KMS-11 (cell line): ENCODE measurements at regions not wholly inside any gene's neighbourhood (a gene's known extent, or its start where the extent isn't known, plus 50 kb on each side); places are given as distances from the start of the nearest gene placed in this dataset.

Experiments used
- H2AFZ ChIP-seq: fragments of 200-600 bp; sonication (generic); 2 replicates; pipeline ENCODE4 v1.6.1; 2016; ENCODE audit warnings: antibody characterized with exemption, mixed run types, low read depth
- H3K27ac ChIP-seq: fragments of 200-600 bp; sonication (generic); 2 replicates; pipeline ENCODE4 v1.6.1; 2016; ENCODE audit warnings: mild to moderate bottlenecking, mixed run types
- H3K27me3 ChIP-seq: fragments of 200-600 bp; sonication (generic); 2 replicates; pipeline ENCODE4 v1.6.1; 2017; ENCODE audit warnings: mild to moderate bottlenecking, low read depth, mixed run types, moderate library complexity; ENCODE audit not compliant: insufficient read depth
- H3K36me3 ChIP-seq: fragments of 200-600 bp; sonication (generic); 2 replicates; pipeline ENCODE4 v1.6.1; 2017; ENCODE audit warnings: mild to moderate bottlenecking, mixed run types; ENCODE audit not compliant: insufficient read depth
- H3K4me1 ChIP-seq: fragments of 200-600 bp; sonication (generic); 2 replicates; pipeline ENCODE4 v1.6.1; 2016; ENCODE audit warnings: mild to moderate bottlenecking, low read depth, mixed run types; ENCODE audit not compliant: poor library complexity, severe bottlenecking
- H3K4me2 ChIP-seq: fragments of 200-600 bp; sonication (generic); 2 replicates; pipeline ENCODE4 v1.7.0; 2016; ENCODE audit warnings: mild to moderate bottlenecking, mixed run types
- H3K4me3 ChIP-seq: fragments of 200-600 bp; sonication (generic); IDR thresholded peaks from 2 replicates; pipeline ENCODE4 v1.6.1; 2017; ENCODE audit warnings: low read depth, low read length, mixed read lengths; ENCODE audit not compliant: insufficient read depth
- H3K79me2 ChIP-seq: fragments of 200-600 bp; sonication (generic); 2 replicates; pipeline ENCODE4 v1.6.1; 2016; ENCODE audit warnings: low read depth, mixed run types; ENCODE audit not compliant: insufficient read depth
- H3K9ac ChIP-seq: fragments of 200-600 bp; sonication (generic); 2 replicates; pipeline ENCODE4 v1.6.1; 2016; ENCODE audit warnings: mild to moderate bottlenecking, mixed run types
- H4K20me1 ChIP-seq: fragments of 200-600 bp; sonication (generic); 2 replicates; pipeline ENCODE4 v1.6.1; 2016; ENCODE audit warnings: mild to moderate bottlenecking, mixed run types; ENCODE audit not compliant: insufficient read depth
- TF ChIP-seq, protein P1 (sequence below): fragments of 200-600 bp; sonication (generic); conservative IDR thresholded peaks from 2 replicates; pipeline ENCODE4 v1.6.1; 2017; ENCODE audit warnings: low read depth, mild to moderate bottlenecking, antibody characterized with exemption, low read length, moderate library complexity, mixed read lengths

DNA sequence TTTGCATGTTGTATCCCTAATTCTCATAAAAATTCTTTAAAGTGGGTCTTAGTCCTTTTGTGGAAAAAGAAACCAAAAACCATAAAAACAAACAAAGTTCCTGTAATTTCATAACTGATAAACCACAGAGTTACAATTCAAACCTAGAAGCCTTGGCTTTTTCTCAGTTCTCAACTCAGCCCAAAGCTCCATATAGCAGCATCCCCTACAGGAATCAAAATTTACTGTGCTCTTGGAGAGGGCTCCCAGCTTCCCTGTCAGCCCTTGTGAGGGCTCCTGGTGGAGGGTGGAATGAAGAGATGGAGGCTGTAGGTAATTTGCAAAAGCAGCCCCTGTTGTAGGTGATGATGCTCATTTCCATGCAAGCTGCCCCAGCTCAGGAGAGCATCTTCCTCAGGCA, 506.1 kb upstream of the KIRREL3 start:
- H2AFZ ChIP-seq: no peak overlapping the region
- no peak overlapping the region for H3K9ac ChIP-seq
- no peaks in the 10 kb centered on the region for H3K27me3 ChIP-seq
- H4K20me1 ChIP-seq: no peaks in the 10 kb centered on the region
- H3K4me3 ChIP-seq: no peak overlapping the region
- no peaks in the 10 kb centered on the region for H3K4me1 ChIP-seq
- no peaks in the 10 kb centered on the region for H3K36me3 ChIP-seq
- no peak overlapping the region for H3K4me2 ChIP-seq
- no peak overlapping the region for H3K27ac ChIP-seq
- H3K79me2 ChIP-seq: no peaks in the 10 kb centered on the region
- TF ChIP-seq, protein P1, sequence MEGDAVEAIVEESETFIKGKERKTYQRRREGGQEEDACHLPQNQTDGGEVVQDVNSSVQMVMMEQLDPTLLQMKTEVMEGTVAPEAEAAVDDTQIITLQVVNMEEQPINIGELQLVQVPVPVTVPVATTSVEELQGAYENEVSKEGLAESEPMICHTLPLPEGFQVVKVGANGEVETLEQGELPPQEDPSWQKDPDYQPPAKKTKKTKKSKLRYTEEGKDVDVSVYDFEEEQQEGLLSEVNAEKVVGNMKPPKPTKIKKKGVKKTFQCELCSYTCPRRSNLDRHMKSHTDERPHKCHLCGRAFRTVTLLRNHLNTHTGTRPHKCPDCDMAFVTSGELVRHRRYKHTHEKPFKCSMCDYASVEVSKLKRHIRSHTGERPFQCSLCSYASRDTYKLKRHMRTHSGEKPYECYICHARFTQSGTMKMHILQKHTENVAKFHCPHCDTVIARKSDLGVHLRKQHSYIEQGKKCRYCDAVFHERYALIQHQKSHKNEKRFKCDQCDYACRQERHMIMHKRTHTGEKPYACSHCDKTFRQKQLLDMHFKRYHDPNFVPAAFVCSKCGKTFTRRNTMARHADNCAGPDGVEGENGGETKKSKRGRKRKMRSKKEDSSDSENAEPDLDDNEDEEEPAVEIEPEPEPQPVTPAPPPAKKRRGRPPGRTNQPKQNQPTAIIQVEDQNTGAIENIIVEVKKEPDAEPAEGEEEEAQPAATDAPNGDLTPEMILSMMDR: no peak

DNA sequence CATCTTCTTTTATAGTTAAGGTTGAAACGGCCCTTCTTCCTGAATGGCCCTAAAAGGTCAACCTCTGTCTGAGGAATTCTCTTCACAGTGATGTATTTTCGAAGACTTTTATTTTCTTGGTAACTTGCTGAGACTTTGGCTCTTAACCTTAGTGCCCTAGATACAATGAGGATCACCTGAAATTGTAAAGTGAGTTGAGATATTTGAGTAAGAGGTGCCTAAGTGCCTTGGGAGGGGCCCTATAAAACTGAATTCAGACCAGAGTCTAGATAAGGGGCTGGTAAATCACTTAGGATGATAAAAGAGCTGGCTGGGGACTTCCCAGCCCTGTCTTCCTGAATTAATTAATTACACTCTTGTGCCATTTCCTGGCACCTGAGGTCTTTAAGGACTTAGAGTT, 505.6 kb upstream of the KIRREL3 start:
- Histone ChIP-seq H3K4me2 (no peak overlapping the region), H3K79me2 (no peaks in the 10 kb centered on the region), H3K9ac (no peak overlapping the region), H3K4me3 (no peak overlapping the region), H4K20me1 (no peaks in the 10 kb centered on the region), H2AFZ (no peak overlapping the region), H3K4me1 (no peaks in the 10 kb centered on the region), H3K36me3 (no peaks in the 10 kb centered on the region), H3K27me3 (no peaks in the 10 kb centered on the region), H3K27ac (no peak overlapping the region)
- TF ChIP-seq, protein P1: no peak

DNA sequence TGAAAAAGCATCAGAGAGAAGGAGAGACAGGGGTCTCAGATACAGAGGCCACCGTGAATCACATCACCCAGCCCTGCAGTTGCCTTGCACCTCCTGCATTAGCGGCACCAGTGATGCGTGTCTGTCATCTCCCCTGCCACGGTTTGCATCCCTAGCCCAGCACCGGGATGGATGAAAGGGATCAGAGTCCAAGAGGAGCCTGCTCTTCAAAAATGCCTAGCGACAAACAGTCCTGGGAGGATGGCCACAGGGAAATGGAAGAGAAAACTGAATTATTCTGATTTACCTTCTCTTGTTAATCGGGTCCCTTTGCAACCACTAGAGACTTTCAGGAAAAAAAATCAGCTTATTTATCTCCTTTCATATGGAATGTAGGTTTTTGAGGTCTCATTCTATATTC, 495.6 kb upstream of the KIRREL3 start:
- H3K36me3 ChIP-seq: no peaks in the 10 kb centered on the region
- no peaks in the 10 kb centered on the region for H3K79me2 ChIP-seq
- H3K4me3 ChIP-seq: no peak overlapping the region
- no peak overlapping the region for H3K27ac ChIP-seq
- TF ChIP-seq, protein P1: no peak
- H3K4me2 ChIP-seq: no peak overlapping the region
- H2AFZ ChIP-seq: no peak overlapping the region
- no peaks in the 10 kb centered on the region for H3K4me1 ChIP-seq
- H3K27me3 ChIP-seq: no peaks in the 10 kb centered on the region
- H3K9ac ChIP-seq: no peak overlapping the region
- no peaks in the 10 kb centered on the region for H4K20me1 ChIP-seq

DNA sequence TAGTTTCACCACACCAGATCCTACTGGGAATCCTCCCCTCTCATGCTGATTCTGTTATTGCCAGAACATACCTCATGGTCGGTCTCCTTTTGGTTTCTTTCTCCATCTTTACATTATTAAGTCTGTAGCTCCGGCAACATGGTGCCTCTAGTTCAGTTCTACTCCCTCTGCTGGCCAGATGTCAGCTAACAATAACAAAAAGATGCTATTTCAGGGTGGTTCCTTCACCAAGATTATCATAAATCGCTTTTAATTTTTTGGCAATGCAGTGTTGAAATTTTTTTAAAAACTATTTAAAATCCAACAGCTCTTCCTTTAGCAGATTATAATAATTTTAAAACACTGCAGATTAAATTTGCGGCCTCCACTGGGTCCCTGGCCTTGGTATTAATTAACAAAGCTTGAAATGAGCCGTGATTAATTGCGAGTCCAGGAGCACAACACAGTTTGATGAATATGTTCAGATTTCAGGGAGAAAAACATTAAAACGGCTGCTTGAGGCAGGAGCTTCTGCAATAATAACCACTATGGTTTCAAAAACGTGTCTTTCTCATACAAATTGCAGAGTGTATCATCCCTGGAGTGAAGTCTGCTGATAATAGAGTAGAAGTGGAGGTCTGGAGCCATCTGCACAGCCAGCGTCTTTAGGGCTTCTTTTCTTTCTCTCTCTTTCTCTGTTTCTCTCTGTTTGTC, 492.9 kb upstream of the KIRREL3 start:
- Histone ChIP-seq H3K4me2 (no peak overlapping the region), H3K4me3 (no peak overlapping the region), H4K20me1 (no peaks in the 10 kb centered on the region), H2AFZ (peak overlapping the region; percentile 12; the same call in 1 of the 2 replicates), H3K27me3 (no peaks in the 10 kb centered on the region), H3K36me3 (no peaks in the 10 kb centered on the region), H3K79me2 (no peaks in the 10 kb centered on the region), H3K27ac (no peak overlapping the region), H3K4me1 (no peaks in the 10 kb centered on the region), H3K9ac (no peak overlapping the region)
- TF ChIP-seq, protein P1: peak; percentile 44; the same call in 1 of the 2 replicates
